A549 (cell line): ENCODE measurements at regions not wholly inside any gene's neighbourhood (a gene's known extent, or its start where the extent isn't known, plus 50 kb on each side); places are given as distances from the start of the nearest gene placed in this dataset.

ENCODE experiments used
- EP300 ChIP-seq, 2 experiments: fragments of >200 bp; sonication (Bioruptor Twin); formaldehyde crosslinking; IDR thresholded peaks; 2 replicates in 1 of 2; 3 replicates in 1 of 2; pipeline ENCODE4 v1.6.1; 2016 to 2017
- FOXS1 ChIP-seq: fragments of 250-450 bp; sonication (Bioruptor Pico); IDR thresholded peaks from 2 replicates; pipeline ENCODE4 v1.5.0; 2020; ENCODE audit warnings: mild to moderate bottlenecking, moderate library complexity
- JUN ChIP-seq, 2 experiments: fragments of >200 bp; sonication (Bioruptor Twin); formaldehyde crosslinking; IDR thresholded peaks; 2 replicates in 1 of 2; 3 replicates in 1 of 2; pipeline ENCODE4 v1.6.1; 2016 to 2017
- POLR2A ChIP-seq: IDR thresholded peaks from 2 replicates; pipeline ENCODE4 v1.6.1; 2012; ENCODE audit warnings: mild to moderate bottlenecking, low read length
- POLR2AphosphoS2 ChIP-seq: conservative IDR thresholded peaks from 2 replicates; pipeline ENCODE4 v1.6.1; 2012; ENCODE audit warnings: low read length, improper control_type of control experiment, inconsistent platforms
- TF ChIP-seq, protein P1 (sequence below): IDR thresholded peaks from 2 replicates; pipeline ENCODE4 v1.6.1; 2012
- TF ChIP-seq, protein P2 (sequence below): fragments of >200 bp; sonication (Bioruptor Twin); formaldehyde crosslinking; IDR thresholded peaks from 3 replicates; pipeline ENCODE4 v1.5.1; 2016

DNA sequence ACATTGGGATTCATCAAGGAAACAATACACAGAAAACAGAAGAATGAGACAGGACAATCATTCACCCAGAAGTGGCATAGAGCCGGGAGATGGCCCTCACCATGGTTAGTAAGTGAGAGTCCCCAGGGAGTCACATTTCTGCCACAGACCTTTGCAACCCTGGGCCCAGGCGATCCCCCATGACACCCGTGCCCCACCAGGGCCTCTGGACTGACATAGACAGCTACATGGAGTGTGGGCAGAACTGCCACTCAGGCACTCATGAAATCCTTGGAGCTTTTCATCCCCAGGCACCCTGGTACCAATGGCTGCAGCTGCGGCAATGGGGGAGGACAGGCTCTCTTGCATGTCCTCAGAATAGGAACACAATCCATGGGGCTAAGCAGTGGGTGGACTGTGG, 174.5 kb upstream of the TRPC4 start:
- TF ChIP-seq FOXS1 (CRISPR knock-in tag) (no peak), JUN (IDR thresholded peaks at IDR 0.05) (no peak), POLR2AphosphoS2 (no peak), EP300 (IDR thresholded peaks at IDR 0.05) (no peak), POLR2A (no peak)
- TF ChIP-seq, protein P1, sequence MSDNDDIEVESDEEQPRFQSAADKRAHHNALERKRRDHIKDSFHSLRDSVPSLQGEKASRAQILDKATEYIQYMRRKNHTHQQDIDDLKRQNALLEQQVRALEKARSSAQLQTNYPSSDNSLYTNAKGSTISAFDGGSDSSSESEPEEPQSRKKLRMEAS = no peak
- TF ChIP-seq, protein P2, sequence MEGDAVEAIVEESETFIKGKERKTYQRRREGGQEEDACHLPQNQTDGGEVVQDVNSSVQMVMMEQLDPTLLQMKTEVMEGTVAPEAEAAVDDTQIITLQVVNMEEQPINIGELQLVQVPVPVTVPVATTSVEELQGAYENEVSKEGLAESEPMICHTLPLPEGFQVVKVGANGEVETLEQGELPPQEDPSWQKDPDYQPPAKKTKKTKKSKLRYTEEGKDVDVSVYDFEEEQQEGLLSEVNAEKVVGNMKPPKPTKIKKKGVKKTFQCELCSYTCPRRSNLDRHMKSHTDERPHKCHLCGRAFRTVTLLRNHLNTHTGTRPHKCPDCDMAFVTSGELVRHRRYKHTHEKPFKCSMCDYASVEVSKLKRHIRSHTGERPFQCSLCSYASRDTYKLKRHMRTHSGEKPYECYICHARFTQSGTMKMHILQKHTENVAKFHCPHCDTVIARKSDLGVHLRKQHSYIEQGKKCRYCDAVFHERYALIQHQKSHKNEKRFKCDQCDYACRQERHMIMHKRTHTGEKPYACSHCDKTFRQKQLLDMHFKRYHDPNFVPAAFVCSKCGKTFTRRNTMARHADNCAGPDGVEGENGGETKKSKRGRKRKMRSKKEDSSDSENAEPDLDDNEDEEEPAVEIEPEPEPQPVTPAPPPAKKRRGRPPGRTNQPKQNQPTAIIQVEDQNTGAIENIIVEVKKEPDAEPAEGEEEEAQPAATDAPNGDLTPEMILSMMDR = no peak
